ENCODE measurements at regions not wholly inside any gene's neighbourhood (a gene's known extent, or its start where the extent isn't known, plus 50 kb on each side); places are given as distances from the start of the nearest gene placed in this dataset.
"Not testable (repeated sequence)": the region's sequence is repeated elsewhere in the genome, so short reads cannot be mapped to it uniquely, and the experiment has no call there.

DNA sequence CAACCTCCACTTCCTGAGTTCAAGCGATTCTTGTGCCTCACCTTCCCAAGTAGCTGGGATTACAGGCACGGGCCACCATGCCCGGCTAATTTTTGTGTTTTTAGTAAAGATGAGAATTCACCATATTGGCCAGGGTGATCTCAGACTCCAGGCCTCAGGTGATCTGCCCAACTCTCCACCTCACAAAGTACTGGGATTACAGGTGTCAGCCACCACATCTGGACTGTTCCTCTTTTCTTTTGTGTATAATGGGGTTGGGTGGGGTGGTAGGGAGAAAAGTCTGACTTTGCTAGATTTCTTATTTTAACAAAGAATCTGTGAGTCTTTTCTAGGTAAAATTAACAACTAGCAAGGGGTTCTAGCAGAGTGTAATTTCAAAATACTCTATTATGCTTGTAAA lies 92.7 kb upstream of the AMN1 start:
- DNase-seq (ENCODE audit: low read depth), result no peak

DNA sequence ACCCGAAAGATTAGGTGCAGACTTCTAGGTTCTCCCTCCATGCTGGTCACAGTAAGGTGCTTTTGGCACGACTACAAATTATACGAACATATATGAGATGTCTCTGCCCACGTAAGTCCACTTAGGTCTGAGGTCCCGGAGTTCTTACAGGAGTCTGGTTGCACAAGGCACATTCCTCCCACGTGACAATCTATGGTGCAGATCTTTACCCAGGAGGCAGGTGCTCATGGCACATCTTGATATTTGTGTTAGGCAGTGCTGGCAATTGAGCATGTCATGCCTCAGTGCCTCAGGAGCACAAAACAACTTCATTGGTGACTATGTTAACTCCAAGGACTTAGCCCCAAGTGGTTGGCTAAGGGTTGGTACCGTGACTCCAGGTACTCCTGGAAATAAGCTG lies 92.0 kb upstream of the AMN1 start:
- no peak for DNase-seq (ENCODE audit: low read depth)

- no peak for DNase-seq (ENCODE audit: low read depth)
Measured at GRCh38 chr12:31819427-31819826, 90.6 kb upstream of the AMN1 start.

DNA sequence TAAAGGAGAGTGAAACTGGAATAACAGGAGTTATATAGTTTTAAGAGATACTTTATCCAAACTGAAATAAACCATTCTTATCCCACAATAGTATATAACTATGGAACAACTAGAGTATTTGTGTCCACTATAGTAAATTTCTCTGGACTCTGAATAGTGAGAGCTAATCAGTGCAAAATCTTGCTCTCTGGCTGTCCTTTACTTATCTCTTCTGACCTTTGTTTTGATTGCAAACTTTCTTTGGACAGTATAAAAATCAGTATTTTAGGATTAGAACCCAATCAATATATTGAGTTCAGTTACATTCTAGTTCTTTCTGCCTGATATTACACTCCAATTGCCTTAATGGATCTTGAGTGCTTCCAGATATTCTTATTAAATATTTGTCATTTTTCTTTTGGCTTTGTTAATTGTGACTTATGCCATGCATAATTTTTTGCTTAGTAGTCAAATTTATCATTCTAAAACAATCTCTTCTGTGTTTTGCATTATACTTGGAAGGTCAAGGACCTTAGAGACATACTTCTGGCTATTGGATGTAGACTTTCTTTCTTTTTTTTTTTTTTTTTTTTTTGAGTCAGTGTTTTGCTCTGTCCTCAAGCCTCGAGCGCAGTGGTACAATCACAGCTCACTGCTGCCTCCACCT lies 89.9 kb upstream of the AMN1 start:
- no peak for DNase-seq (ENCODE audit: low read depth)

DNA sequence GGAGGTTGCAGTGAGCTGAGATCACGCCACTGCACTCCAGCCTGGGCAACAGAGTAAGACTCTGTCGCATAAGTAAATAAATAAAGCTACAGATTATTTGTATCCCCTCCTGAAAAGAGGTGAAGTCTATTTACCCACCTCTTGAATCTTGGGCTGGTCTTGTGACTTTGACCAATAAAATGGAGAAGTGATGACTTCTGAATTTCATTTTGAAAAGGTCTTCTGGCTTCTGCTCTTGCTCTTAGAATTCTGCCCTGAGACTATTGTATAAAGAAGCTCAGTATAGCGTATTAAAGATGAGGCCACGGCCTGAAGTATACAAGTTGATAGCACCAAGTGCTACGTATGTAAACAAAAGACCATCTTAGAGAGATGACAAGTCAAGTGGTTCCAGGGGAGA lies 88.3 kb upstream of the AMN1 start:
- DNase-seq (ENCODE audit: low read depth), result no peak

GRCh38 chr12:31815096-31815495 lies 86.3 kb upstream of the AMN1 start:
- no peak for DNase-seq (ENCODE audit: low read depth)

GRCh38 chr12:31813305-31813704 lies 84.5 kb upstream of the AMN1 start:
- no peak for DNase-seq (ENCODE audit: low read depth)

DNA sequence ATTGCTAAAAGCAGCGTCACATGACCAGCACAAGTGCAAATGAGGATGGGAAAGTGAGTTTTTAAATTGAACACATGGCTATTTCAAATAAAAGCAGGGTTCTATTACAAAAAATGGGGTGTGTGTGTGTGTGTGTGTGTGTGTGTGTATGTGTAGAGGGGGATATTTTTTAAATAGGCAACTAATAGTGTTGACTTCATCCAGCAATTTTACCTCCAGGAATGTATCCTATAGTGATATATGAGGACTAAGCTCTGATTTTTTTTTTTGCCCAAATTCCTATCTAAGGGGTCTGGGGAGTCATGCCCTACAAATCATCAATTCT lies 78.9 kb upstream of the AMN1 start:
- no peak for DNase-seq (ENCODE audit: low read depth)

DNA sequence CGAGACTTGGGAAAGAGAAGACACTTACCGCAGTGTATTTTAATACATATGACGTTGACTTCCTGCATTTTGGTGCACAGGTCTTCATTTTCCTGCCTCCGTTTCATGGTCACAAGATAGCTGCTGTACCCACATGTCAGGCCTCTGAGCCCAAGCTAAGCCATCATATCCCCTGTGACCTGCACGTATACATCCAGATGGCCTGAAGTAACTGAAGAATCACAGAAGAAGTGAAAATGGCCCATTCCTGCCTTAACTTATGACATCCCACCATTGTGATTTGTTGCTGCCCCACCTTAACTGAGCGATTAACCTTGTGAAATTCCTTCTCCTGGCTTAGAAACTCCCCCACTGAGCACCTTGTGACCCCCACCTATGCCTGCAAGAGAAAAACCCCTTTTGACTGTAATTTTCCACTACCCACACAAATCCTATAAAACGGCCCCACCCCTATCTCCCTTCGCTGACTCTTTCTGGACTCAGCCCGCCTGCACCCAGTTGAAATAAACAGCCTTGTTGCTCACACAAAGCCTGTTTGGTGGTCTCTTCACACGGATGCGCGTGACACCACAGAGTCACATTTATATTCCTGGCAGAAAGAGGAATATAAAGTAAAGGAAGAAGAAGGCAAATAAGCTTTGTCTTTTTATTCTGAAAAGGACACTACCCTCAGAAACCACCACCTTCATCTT lies 78.4 kb upstream of the AMN1 start:
- DNase-seq (ENCODE audit: low read depth), result not testable (repeated sequence)

GRCh38 chr12:31805681-31806080 lies 76.9 kb upstream of the AMN1 start:
- DNase-seq (ENCODE audit: low read depth), result not testable (repeated sequence)

GRCh38 chr12:31804707-31805106 lies 75.9 kb upstream of the AMN1 start:
- not testable (repeated sequence) for DNase-seq (ENCODE audit: low read depth)

GRCh38 chr12:31804185-31804504 lies 75.3 kb upstream of the AMN1 start:
- no peak for DNase-seq (ENCODE audit: low read depth)

DNA sequence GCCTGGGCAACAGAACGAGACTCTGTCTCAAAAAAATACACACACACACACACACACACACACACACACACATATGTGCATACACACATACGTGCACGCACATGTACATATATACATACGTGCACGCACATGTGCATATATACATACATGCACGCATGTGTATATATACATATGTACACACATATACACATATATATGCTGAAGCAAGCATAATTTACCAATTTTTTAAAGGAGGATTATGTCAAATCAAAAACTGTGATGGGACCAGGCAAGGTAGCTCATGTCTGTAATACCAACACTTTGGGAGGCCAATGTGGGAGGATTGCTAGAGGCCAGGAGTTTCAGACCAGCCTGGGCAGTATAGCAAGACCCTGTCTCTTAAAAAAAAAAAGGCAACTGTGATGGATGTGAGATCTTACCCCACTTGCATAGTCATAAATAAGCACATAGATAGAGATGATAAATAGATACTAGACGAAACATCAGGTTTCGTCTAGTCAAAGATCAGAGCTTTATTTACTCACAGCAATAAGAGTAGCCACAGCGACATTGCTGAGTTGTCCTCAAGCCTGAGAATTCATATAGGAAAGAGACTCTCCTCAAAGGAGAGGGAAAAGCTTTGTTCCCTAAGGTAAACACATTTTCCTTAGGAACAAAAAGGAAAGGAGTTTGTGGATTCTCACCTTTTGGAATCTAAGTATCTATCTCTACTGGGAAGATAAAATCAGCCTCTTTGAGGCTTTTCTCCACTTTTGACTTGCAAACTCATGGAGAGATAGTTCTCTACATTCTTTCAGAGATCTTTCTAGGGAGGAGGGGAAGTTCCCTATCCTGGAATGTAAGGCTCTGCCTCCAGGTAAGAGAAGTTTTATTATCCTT lies 74.7 kb upstream of the AMN1 start:
- no peak for DNase-seq (ENCODE audit: low read depth)

- DNase-seq (ENCODE audit: low read depth), result no peak
Measured at GRCh38 chr12:31801872-31802271, 73.1 kb upstream of the AMN1 start.

- DNase-seq (ENCODE audit: low read depth), result no peak
Measured at GRCh38 chr12:31797230-31797872, 68.5 kb upstream of the AMN1 start.

DNA sequence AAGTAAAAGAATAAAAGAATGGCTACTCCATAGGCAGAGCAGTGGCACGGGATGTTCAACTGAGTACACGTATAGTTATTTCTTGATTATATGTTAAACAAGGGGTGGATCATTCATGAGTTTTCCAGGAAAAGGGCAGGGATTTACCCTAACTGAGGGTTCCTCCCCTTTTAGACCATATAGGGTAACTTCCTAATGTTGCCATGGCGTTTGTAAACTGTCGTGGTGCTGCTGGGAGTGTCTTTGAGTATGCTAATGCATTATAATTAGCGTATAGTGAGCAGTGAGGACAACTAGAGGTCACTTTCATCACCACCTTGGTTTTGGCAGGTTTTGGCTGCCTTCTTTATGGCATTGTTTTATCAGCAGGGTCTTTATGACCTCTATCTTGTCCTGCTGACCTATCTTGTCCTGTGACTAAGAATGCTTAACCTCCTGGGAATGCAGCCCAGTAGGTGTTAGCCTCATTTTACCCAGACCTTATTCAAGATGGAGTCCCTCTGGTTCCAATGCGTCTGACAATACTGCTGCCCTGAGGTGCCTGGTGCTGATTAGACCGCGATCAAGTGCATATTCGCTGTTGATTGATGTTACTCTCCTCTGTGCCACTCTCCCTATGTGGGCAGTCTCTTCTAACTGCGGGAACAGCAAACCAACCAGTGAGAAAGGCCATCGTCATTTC lies 67.6 kb upstream of the AMN1 start:
- no peak for DNase-seq (ENCODE audit: low read depth)

DNA sequence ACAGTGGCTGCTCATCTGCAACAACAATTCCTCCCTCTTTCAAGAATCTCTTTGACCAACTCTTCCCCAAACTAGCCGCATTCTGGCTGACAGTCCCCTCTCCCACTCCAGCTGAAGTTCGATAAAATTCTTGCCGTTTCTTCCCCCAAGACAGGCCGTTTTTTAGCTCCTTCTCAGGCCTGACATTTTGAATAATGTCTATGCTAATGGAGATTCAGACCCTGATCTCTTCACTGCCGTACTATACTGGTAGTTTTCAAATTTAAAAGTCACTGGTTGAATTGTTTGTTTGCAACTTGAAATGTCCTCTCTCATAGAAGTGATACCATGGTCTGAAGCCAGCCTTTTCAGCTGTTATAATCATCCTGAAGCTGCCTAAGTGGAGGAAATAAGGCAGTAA lies 65.9 kb upstream of the AMN1 start:
- DNase-seq (ENCODE audit: low read depth), result no peak

DNA sequence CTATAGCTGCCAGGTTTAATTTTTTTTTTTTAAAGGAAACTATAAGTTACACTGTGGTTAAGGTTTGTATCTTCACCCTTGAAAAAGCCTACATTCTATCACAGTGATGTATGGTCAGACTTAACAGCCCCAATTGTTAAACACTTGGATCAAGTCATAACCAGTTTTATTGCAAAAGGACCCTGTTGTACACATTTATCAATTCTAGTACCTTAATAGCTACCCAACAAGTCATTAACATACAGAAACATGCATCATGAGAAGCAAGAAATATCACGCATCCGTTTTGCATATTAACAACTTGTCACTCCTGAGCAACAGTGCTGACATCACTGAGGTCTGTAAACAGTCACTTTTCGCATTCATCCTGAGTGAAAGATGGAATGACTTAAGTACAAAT lies 62.4 kb upstream of the AMN1 start:
- DNase-seq (ENCODE audit: low read depth), result not testable (repeated sequence)

DNA sequence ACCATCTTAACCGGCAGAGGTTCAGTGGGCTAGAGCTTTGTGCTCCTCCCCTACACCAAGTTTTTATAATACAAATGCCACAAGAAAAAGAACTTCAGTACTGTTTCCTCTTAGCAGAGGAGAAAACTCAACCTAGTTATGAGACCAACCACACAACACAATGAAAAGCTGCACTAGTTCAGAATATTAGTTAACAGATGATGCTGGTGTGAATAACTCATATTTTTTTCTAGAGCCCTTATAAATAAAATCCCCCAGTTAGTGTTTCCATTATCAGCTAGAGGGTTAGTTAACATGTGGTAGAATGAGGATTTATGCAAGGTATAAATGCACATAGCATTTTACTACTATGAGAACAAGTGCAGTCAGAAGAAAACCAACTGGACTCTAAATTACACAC lies 61.9 kb upstream of the AMN1 start:
- DNase-seq (ENCODE audit: low read depth), result no peak

DNA sequence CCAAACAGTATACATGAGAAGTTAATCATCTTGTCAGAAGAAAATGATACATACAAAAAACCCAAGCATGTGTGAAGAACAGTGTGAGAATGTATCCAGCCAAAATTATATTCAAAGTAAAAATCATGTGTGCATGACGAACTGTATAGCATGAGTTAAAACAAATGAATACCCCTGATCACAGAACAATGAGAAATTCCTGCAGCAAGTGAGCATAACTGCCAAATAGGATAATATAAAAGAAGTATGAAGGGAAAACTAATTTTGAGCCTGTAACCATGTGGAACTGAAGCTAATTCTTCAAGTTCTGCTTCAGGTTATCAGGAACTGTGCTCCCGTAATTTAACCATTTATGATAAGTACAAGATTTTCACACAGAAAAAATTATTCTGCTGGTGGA lies 56.5 kb upstream of the AMN1 start:
- DNase-seq (ENCODE audit: low read depth), result no peak

DNA sequence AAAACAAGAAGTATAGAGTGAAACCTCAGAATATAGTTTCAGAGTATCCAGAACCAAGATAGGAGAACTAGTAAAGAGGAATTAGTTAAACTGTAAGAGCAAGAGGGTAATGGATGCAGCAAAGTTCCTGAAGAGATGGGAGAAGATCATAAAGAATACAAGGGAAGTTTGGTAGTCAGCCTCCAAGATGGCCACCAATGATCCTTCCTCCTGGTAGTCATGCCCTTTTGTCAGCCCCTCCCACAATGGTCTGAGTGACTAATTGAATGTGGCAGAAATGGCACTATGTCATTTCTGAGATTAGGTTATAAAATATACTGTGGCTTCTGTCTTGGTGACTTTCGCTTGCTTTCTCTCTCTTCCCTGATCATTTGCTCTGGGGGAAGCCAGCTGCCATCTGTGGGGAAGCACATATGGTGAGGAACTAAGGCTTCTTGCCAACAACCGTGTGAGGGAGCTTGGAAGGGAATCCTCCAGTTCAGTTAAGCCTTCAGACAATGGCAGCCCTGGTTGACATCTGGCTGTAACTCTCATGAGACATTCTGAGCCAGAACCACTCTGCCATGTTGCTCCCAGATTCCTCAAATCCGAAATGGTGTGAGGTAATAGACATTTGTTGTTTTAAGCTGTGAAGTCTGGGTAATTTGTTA lies 55.3 kb upstream of the AMN1 start:
- no peak for DNase-seq (ENCODE audit: low read depth)
